ENCODE measurements at regions not wholly inside any gene's neighbourhood (a gene's known extent, or its start where the extent isn't known, plus 50 kb on each side); places are given as distances from the start of the nearest gene placed in this dataset.
"Not testable (repeated sequence)": the region's sequence is repeated elsewhere in the genome, so short reads cannot be mapped to it uniquely, and the experiment has no call there.

GRCh38 chr11:38711110-38711509 lies 2113.1 kb upstream of the RAG2 start:
- Mint-ChIP-seq H3K27ac (no peak overlapping the region), H3K4me3 (ENCODE audit: low read depth) (no peak overlapping the region)

DNA sequence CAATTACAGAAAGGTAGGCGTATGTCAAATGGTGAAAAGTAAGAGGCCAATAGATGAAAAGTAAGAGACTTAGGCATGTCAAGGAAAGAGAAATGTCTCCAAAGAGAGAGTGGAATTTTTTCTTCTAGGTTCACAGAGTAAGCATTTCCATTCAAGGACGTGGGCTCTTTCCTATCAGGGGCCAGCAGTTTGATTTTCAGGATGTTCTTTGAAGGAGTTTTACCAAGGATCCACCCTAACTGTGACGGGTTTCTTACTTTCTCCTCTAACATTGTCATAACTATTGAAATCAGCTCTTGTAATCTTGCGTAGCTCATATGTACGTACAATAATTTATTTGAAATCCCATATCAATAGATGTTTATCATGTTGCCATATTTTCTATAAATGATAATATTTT lies 2112.2 kb upstream of the RAG2 start:
- H3K4me3 Mint-ChIP-seq (ENCODE audit: low read depth): no peak overlapping the region
- no peaks in the 10 kb centered on the region for H3K4me1 Mint-ChIP-seq (ENCODE audit: low read depth)
- H3K36me3 Mint-ChIP-seq (ENCODE audit: insufficient read depth): no peaks in the 10 kb centered on the region

More at GRCh38 chr11:38711110-38711509, 2113.1 kb upstream of the RAG2 start:
- Mint-ChIP-seq H3K36me3 (ENCODE audit: insufficient read depth) (no peaks in the 10 kb centered on the region), H3K27me3 (no peaks in the 10 kb centered on the region), H3K9me3 (ENCODE audit: low read depth) (no peaks in the 10 kb centered on the region), H3K4me1 (ENCODE audit: low read depth) (no peaks in the 10 kb centered on the region)
- no peak for DNase-seq (ENCODE audit: low spot score, unreplicated experiment)
- TF ChIP-seq, protein P1, sequence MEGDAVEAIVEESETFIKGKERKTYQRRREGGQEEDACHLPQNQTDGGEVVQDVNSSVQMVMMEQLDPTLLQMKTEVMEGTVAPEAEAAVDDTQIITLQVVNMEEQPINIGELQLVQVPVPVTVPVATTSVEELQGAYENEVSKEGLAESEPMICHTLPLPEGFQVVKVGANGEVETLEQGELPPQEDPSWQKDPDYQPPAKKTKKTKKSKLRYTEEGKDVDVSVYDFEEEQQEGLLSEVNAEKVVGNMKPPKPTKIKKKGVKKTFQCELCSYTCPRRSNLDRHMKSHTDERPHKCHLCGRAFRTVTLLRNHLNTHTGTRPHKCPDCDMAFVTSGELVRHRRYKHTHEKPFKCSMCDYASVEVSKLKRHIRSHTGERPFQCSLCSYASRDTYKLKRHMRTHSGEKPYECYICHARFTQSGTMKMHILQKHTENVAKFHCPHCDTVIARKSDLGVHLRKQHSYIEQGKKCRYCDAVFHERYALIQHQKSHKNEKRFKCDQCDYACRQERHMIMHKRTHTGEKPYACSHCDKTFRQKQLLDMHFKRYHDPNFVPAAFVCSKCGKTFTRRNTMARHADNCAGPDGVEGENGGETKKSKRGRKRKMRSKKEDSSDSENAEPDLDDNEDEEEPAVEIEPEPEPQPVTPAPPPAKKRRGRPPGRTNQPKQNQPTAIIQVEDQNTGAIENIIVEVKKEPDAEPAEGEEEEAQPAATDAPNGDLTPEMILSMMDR (IDR thresholded peaks at IDR 0.05; ENCODE audit: unreplicated experiment): no peak

DNA sequence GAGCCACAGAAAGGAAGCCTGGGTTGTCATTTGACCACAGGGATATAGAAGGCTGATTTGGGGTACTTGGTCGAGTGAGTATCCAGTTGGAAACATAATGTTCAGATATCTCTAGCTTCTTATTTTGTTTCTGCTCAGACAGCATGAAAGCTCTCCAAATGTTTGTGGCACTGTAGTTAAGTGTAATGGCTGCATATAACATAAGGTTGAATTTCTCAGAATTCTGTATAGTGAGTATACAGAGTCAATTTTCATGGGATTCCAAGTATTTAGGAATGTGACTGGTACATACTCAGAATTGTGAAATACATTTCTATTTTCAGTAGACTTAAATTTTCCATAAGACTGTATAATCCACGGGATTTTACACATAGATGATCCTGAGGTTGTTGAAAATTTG lies 2102.1 kb upstream of the RAG2 start:
- TF ChIP-seq, protein P1 (IDR thresholded peaks at IDR 0.05; ENCODE audit: unreplicated experiment): no peak
- Mint-ChIP-seq H3K27ac (no peak overlapping the region), H3K9me3 (ENCODE audit: low read depth) (no peaks in the 10 kb centered on the region), H3K4me1 (ENCODE audit: low read depth) (no peaks in the 10 kb centered on the region), H3K27me3 (no peaks in the 10 kb centered on the region), H3K4me3 (ENCODE audit: low read depth) (no peak overlapping the region), H3K36me3 (ENCODE audit: insufficient read depth) (no peaks in the 10 kb centered on the region)
- no peak for DNase-seq (ENCODE audit: low spot score, unreplicated experiment)

More for the DNA sequence above, 2112.2 kb upstream of the RAG2 start:
- H3K27me3 Mint-ChIP-seq: no peaks in the 10 kb centered on the region
- no peaks in the 10 kb centered on the region for H3K9me3 Mint-ChIP-seq (ENCODE audit: low read depth)
- no peak overlapping the region for H3K27ac Mint-ChIP-seq
- TF ChIP-seq, protein P1 (IDR thresholded peaks at IDR 0.05; ENCODE audit: unreplicated experiment): no peak
- no peak for DNase-seq (ENCODE audit: low spot score, unreplicated experiment)

- Mint-ChIP-seq H3K9me3 (ENCODE audit: low read depth) (no peaks in the 10 kb centered on the region), H3K36me3 (ENCODE audit: insufficient read depth) (no peaks in the 10 kb centered on the region), H3K27ac (no peak overlapping the region), H3K4me3 (ENCODE audit: low read depth) (no peak overlapping the region), H3K4me1 (ENCODE audit: low read depth) (no peaks in the 10 kb centered on the region), H3K27me3 (no peaks in the 10 kb centered on the region)
- TF ChIP-seq, protein P1 (IDR thresholded peaks at IDR 0.05; ENCODE audit: unreplicated experiment): no peak
- no peak for DNase-seq (ENCODE audit: low spot score, unreplicated experiment)
These were observed 2095.3 kb upstream of the RAG2 start for GRCh38 chr11:38693306-38693705.

GRCh38 chr11:38690211-38690610 lies 2092.2 kb upstream of the RAG2 start:
- H3K27ac Mint-ChIP-seq; H3K36me3 Mint-ChIP-seq (ENCODE audit: insufficient read depth); DNase-seq (ENCODE audit: low spot score, unreplicated experiment); H3K4me3 Mint-ChIP-seq (ENCODE audit: low read depth); H3K9me3 Mint-ChIP-seq (ENCODE audit: low read depth); H3K4me1 Mint-ChIP-seq (ENCODE audit: low read depth); H3K27me3 Mint-ChIP-seq: not testable (repeated sequence)

GRCh38 chr11:38687008-38687407 lies 2089.0 kb upstream of the RAG2 start:
- DNase-seq (ENCODE audit: low spot score, unreplicated experiment): no peak
- Mint-ChIP-seq H3K4me3 (ENCODE audit: low read depth) (no peak overlapping the region), H3K27me3 (no peaks in the 10 kb centered on the region), H3K27ac (no peak overlapping the region), H3K9me3 (ENCODE audit: low read depth) (no peaks in the 10 kb centered on the region), H3K36me3 (ENCODE audit: insufficient read depth) (no peaks in the 10 kb centered on the region), H3K4me1 (ENCODE audit: low read depth) (no peaks in the 10 kb centered on the region)
- TF ChIP-seq, protein P1 (IDR thresholded peaks at IDR 0.05; ENCODE audit: unreplicated experiment): no peak
